DMS153 (cell line): ENCODE measurements at regions not wholly inside any gene's neighbourhood (a gene's known extent, or its start where the extent isn't known, plus 50 kb on each side); places are given as distances from the start of the nearest gene placed in this dataset.
"Not testable (repeated sequence)": the region's sequence is repeated elsewhere in the genome, so short reads cannot be mapped to it uniquely, and the experiment has no call there.

ENCODE experiments used
- DNase-seq: peaks from one replicate; lab custom pipeline; 2025; lab: John Stamatoyannopoulos, UW

DNA sequence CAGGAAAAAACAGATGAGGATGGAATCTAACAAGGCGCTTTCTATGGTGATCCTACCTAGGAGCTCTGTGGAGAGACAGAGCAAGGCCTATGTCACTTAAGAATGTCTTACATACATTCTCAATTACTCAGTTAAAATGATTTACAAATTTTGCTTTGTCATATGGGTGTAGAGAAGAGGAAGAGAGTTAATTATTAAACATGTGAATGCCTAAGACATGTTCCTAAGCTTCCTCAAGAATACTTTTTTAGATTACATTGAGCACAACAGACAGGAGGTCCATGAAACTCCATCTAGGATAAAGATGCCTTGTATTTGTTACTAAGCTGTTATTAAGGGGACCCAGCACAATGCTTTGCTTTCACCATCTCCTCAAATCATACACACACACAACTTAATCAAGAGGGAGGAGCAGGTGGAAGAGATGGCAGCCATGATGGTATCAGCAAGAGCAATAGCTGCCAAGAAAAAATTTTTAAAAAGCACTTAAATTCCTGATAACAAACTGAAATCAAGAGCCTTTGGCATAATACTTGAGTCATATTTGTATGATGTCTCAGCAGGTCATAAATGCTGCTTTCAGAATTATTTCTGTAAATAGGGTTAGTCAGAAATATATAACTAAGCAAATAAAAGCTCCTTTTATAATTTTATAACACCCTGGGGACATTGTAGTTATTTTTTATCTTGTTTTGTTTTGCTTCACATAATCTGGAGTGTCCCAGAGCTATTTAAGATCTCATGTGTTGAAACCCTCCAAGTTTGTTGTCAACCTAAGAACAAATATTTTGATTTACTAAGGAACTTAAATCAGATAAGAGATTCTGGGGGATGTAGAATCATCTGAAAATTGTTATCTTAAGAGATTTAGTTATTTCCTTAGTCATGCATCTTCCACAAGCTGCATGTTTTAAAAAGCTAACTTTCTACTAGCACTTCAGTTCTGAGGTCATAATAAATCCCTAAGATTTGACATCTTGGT lies 70.0 kb upstream of the CD2AP start:
- DNase-seq: no peak

DNA sequence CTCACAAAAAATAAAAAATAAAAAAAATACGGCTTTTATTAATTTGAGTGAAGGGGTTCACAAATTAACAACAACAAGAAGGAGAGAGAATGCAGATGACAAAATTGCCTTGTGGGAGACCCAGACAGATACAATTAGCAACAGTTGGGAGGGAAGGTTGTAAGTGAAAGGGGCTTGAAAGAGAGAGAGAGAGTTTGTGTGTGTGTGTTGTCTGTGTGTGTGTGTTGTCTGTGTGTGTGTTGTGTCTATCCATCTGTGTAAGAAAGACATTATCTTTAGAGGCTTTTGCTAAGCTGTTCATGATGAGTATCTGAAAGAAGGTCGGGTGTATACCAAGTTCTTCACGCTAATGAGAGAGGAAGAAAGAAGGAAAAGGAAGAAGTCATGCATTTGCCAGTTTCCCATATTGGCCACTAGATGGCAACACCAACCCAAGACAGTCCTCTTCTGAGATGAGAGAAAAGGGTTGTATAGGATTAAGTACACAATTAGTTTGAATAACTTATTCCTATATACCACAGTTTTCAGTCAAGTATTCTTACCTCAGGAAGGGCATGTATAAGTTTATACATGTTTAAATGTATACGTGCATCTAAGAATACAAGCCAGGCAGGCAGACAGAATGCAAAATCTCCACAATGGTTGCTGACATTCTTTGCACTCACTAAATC lies 63.7 kb upstream of the CD2AP start:
- DNase-seq: peak; percentile 61

GRCh38 chr6:47414423-47415167 lies 63.0 kb upstream of the CD2AP start:
- DNase-seq: no peak

DNA sequence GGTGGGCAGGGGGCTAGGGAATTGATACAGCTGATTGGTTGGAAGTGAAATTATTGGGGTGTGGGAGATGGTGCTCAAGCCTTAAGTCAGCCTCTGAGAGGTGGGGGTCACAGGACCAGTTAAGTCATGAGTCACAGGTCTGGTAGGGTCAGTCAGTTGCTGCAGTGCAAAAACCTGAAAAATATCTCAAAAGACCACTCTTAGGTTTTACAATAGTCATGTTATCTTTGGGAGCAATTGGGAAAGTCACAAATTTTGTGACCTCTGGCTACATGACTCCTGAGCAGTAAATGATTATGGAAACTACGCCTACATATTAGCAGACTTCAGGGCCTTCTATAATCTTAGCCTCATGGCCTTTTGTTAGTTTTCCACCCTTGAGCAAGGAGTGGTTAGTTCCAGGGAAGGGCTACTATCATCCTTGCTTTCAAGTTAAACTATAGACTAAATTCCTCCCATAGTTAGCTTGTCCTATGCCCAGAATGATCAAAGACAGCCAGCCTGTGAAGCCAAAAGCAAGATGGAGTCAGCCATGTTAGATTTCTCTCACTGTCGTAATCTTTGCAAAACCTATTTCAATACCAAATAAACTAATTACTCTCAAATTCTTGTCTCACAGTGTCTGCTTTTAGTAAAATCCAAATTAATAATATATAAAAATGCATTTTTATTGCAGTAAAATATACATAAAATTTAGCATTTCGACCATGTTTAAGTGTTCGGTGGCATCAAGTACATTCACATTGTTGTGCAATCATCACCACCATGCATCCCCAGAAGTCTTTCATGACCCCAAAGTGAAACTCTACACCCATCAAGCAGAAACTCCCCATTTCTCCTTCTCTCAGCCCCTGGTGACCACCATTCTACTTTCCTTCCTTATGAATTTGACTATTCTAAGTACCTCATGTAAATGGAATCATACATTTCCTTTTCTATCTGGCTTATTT lies 60.9 kb upstream of the CD2AP start:
- DNase-seq: no peak

- no peak for DNase-seq
Measured at GRCh38 chr6:47419621-47420020, 58.0 kb upstream of the CD2AP start.

GRCh38 chr6:47420394-47421371 lies 56.9 kb upstream of the CD2AP start:
- no peak for DNase-seq

DNA sequence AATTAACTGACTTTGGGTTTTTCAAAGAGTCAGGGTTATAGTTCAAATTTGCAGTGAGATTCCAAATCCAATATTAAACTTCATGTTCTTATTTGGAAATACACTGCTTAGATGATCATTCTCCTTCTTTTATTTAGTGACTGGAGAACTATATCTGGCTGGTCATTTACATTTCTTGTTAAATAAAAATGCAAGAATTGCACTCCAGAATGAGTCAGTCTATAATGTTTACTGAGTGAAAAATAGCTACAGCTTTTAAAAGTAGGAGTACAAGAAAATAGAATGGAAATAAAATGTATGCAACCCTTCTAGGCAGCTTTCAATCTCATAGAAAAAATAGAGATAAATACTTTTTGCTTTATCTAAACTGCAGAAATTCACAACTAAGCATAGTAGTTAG lies 54.5 kb upstream of the CD2AP start:
- DNase-seq: no peak

DNA sequence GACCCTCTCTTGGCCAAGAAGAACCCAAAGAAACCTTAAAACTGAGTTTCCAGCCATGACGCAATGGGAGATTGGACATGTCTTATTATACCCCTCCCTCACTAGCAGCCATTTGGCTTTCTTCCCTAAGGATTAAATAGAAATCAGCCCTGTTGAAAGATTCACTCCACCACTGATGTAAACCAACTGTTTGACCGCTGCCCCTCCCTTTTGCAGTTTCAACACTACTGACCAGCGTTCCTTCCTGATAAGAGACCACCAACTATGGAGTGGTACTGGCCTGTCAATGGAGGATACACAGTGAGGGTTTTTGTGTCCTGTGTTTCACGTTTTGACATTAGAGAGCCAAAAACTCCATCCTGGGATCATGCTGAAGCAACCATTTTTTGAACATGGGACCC lies 53.2 kb upstream of the CD2AP start:
- no peak for DNase-seq

DNA sequence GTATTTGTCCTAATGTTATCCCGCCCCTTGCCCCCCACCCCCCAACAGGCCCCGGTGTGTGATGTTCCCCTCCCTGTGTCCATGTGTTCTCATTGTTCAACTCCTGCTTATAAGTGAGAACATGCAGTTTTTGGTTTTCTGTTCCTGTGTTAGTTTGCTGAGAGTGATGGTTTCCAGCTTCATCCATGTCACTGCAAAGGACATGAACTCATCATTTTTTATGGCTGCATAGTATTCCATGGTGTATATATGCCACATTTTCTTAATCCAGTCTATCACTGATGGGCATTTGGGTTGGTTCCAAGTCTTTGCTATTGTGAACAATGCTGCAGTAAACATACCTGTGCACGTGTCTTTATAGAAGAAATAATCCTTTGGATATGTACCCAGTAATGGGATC lies 51.9 kb upstream of the CD2AP start:
- DNase-seq: not testable (repeated sequence)

GRCh38 chr6:47426524-47427302 lies 50.9 kb upstream of the CD2AP start:
- no peak for DNase-seq

- no peak for DNase-seq
Measured at GRCh38 chr6:47427680-47428079, 49.9 kb upstream of the CD2AP start.
